ENCODE measurements at regions not wholly inside any gene's neighbourhood (a gene's known extent, or its start where the extent isn't known, plus 50 kb on each side); places are given as distances from the start of the nearest gene placed in this dataset.
"Not testable (repeated sequence)": the region's sequence is repeated elsewhere in the genome, so short reads cannot be mapped to it uniquely, and the experiment has no call there.

- not testable (repeated sequence) for DNase-seq
These were observed 309.1 kb downstream of the GOLGA6L6 start for GRCh38 chr15:20232457-20232856.

- not testable (repeated sequence) for DNase-seq
These were observed 310.9 kb downstream of the GOLGA6L6 start for GRCh38 chr15:20230656-20231055.

GRCh38 chr15:20228791-20229190 lies 312.8 kb downstream of the GOLGA6L6 start:
- DNase-seq = not testable (repeated sequence)

- not testable (repeated sequence) for DNase-seq
These were observed 314.3 kb downstream of the GOLGA6L6 start for GRCh38 chr15:20227119-20227853.

- not testable (repeated sequence) for DNase-seq
These were observed 315.1 kb downstream of the GOLGA6L6 start for GRCh38 chr15:20226531-20226930.

GRCh38 chr15:20221063-20221462 lies 320.5 kb downstream of the GOLGA6L6 start:
- not testable (repeated sequence) for DNase-seq

GRCh38 chr15:20219171-20219570 lies 322.4 kb downstream of the GOLGA6L6 start:
- not testable (repeated sequence) for DNase-seq

- not testable (repeated sequence) for DNase-seq
These were observed 325.9 kb downstream of the GOLGA6L6 start for GRCh38 chr15:20215700-20216099.

GRCh38 chr15:20214101-20214500 lies 327.5 kb downstream of the GOLGA6L6 start:
- DNase-seq = not testable (repeated sequence)

- not testable (repeated sequence) for DNase-seq
These were observed 330.1 kb downstream of the GOLGA6L6 start for GRCh38 chr15:20211508-20211907.

GRCh38 chr15:20209973-20210372 lies 331.6 kb downstream of the GOLGA6L6 start:
- DNase-seq = not testable (repeated sequence)

GRCh38 chr15:20207607-20208006 lies 334.0 kb downstream of the GOLGA6L6 start:
- not testable (repeated sequence) for DNase-seq

- not testable (repeated sequence) for DNase-seq
These were observed 334.4 kb downstream of the GOLGA6L6 start for GRCh38 chr15:20207198-20207597.

GRCh38 chr15:20204177-20204866 lies 337.3 kb downstream of the GOLGA6L6 start:
- not testable (repeated sequence) for DNase-seq

- DNase-seq = not testable (repeated sequence)
These were observed 337.9 kb downstream of the GOLGA6L6 start for GRCh38 chr15:20203649-20204150.

GRCh38 chr15:20194591-20195198 lies 346.9 kb downstream of the GOLGA6L6 start:
- DNase-seq = not testable (repeated sequence)

- DNase-seq = not testable (repeated sequence)
These were observed 348.3 kb downstream of the GOLGA6L6 start for GRCh38 chr15:20192982-20193929.

GRCh38 chr15:20191508-20192125 lies 350.0 kb downstream of the GOLGA6L6 start:
- DNase-seq = not testable (repeated sequence)

- DNase-seq = not testable (repeated sequence)
These were observed 353.0 kb downstream of the GOLGA6L6 start for GRCh38 chr15:20188611-20189010.

- DNase-seq = not testable (repeated sequence)
These were observed 353.9 kb downstream of the GOLGA6L6 start for GRCh38 chr15:20187370-20188355.

All from DMS53 (cell line).